ENCODE measurements at regions not wholly inside any gene's neighbourhood (a gene's known extent, or its start where the extent isn't known, plus 50 kb on each side); places are given as distances from the start of the nearest gene placed in this dataset.
"Not testable (repeated sequence)": the region's sequence is repeated elsewhere in the genome, so short reads cannot be mapped to it uniquely, and the experiment has no call there.

DNA sequence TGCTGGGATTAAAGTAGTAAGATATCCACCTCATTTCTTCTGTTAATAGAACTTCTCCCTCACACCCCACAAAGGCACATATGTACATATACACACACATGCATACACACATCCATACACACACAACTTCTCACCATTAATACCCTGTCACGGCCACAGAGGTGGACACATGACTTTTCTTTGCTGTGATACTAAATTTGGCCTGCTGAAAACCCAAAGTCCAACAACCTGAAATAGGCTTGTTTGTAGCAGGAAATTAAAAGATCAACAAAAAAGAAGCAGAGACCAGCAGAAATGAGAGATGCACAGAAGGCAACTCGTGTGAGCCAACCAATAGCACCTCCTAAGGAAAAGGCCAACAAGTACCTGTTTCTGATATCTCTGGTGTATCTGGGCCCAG lies 128.7 kb upstream of the PCGF5 start:
- DNase-seq: no peak

DNA sequence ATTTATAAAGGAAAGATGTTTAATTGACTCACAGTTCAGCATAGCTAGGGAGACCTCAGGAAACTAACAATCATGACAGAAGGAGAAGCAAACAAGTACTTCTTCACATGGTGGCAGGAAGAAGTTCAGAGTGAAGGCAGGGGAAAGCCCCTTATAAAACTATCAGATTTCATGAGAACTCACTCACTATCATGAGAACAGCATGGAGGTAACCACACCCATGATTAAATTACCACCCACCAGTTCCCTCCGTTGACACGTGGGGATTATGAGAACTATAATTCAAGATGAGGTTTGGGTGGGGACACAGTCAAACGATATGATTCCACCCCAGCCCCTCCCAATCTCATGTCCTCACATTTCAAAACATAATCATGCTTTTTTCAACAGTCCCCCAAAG lies 124.2 kb upstream of the PCGF5 start:
- DNase-seq: no peak

DNA sequence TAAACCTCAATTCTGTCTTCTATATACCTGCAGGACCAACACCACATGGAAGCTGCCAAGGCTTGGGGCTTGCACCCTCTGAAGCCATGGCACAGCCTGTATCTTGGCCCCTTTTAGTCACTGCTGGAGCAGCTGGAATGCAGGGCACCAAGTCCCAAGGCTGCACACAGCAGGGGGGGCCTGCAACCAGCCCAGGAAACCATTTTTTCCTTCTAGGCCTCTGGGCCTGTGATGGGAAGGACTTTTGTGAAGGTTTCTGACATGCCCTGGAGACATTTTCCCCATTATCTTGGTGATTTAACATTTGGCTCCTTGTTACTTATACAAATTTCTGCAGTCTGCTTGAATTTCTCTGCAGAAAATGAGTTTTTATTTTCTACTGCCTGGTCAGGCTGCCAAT lies 123.2 kb upstream of the PCGF5 start:
- DNase-seq: no peak

DNA sequence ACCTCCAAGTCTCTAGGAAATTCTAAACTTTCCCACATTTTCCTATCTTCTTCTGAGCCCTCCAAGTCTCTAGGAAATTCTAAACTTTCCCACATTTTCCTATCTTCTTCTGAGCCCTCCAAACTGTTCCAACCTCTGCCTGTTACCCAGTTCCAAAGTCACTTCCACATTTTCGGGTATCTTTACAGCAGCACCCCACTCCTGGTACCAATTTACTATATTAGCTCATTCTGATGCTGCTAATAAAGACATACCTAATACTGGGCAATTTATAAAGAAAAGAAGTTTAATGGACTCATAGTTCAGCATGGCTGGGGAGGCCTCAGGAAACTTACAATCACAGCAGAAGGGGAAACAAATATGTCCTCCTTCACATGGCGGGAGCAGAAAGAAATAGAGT lies 122.4 kb upstream of the PCGF5 start:
- DNase-seq: not testable (repeated sequence)

DNA sequence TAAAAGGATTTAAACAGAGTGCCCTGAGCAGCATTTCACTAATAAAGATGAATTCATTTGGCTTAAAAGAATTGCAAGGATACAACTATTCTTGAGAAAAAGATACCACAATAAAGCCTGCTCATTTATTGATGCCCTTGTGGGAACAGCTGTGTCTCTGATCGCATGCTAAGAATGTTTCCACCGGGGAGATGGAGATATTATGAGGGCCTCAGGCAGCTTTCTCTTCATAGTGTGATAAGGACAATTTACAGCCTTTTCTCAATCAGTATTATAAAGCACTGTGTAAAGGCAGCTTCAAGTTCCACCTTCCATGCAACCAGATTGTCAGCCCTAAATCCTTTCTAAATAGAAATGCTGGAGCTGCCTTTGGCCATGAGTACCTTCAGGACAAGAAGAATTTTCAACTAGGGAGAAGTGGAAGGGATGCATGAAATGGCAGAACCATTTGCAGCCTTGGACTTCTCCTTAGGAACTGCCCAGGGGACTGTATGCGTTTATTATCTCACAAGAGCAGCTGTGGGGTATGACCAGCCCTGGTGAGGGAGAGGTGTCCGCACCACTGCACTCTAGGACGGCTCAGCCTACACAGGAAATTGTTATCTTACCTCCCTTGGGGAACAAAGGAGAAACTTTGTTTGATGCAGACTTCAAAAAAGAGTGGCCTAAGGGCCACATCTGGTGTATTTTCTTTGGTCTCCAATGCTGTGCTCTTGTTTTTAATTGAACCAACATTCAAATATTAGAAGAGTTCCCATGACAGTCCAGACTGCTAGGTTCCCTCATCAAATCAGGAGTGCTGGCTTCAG lies 116.9 kb upstream of the PCGF5 start:
- DNase-seq: peak; percentile 19

DNA sequence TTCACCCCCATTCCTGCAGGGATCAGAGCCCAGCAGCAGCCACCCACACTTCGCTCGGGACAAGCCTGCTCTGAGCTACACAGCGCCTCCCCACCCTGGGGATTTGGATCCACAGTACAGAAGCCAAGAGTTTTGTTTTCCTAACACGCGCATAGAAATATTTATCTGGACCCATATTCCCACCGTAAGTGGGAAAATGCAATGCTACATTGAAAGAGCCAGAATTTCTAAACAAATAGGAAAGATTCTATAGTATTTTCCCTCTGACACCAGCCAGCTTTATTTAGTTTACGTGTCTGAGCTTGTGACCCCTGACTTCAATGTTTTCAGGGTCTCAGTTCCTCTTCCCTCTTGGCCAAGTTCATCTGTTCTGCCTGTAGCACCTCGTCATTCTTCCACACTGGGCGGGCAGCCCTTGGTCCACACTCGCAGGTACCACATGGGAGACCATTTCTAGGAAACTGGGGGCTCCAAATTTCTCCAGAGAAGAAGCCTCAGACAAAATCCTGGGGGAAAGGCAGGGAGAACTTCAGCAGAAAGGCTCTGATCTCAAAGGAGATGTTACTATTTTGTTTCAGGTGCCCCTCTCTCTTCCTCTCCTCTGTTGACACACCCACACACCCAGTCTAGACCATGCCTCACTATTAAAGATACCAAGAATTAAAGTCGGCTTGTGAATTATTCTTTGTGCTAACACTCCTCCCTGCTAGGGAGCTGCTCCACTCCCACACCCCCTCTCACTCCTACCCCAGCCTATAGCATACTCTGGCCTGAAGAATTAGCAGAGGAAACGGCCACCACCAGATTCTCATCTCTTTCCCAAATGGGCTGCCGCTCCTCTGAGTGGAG lies 116.0 kb upstream of the PCGF5 start:
- DNase-seq: no peak

DNA sequence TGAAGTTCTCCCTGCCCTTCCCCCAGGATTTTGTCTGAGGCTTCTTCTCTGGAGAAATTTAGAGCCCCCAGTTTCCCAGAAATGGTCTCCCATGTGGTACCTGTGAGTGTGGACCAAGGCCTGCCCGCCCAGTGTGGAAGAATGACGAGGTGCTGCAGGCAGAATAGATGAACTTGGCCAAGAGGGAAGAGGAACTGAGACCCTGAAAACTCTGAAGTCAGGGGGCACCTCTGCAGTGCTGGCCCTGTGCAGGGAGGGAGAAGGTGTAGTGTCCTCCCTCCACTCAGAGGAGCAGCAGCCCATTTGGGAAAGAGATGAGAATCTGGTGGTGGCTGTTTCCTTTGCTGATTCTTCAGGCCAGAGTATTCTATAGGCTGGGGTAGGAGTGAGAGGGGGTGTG lies 115.2 kb upstream of the PCGF5 start:
- DNase-seq: no peak

DNA sequence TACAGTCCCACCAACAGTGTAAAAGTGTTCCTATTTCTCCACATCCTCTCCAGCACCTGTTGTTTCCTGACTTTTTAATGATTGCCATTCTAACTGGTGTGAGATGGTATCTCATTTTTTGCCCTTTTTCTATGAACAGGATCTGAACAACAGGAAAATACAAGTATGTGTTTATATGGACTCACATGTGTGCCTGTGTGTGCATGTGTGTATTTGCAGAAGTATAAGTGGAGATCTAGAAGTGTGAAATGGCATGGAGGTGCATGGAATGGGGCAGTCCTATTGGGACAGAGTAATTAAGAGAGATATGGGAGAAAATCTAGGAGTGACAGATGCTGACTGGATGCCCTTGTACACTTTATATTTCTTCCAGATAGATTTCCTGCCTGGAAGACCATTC lies 111.6 kb upstream of the PCGF5 start:
- DNase-seq: no peak

DNA sequence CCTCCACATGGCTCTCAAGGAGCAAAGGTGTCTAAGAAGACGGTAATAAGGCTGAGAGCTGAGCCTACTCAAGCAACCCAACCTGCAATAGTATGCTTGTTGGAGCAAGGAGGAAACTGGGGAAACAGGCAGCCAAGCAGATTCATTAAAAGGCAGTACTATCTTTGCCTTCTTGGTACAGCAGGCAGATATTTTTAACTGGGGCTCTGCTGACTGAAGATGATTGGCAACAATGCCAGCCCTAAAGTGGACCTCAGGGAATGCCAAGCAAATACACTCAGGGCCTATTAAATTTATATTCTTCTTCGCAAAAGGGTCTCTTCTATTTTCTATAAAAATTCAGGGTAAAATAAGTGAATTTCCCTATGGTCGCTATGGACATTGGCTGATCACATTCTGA lies 109.4 kb upstream of the PCGF5 start:
- DNase-seq: no peak

DNA sequence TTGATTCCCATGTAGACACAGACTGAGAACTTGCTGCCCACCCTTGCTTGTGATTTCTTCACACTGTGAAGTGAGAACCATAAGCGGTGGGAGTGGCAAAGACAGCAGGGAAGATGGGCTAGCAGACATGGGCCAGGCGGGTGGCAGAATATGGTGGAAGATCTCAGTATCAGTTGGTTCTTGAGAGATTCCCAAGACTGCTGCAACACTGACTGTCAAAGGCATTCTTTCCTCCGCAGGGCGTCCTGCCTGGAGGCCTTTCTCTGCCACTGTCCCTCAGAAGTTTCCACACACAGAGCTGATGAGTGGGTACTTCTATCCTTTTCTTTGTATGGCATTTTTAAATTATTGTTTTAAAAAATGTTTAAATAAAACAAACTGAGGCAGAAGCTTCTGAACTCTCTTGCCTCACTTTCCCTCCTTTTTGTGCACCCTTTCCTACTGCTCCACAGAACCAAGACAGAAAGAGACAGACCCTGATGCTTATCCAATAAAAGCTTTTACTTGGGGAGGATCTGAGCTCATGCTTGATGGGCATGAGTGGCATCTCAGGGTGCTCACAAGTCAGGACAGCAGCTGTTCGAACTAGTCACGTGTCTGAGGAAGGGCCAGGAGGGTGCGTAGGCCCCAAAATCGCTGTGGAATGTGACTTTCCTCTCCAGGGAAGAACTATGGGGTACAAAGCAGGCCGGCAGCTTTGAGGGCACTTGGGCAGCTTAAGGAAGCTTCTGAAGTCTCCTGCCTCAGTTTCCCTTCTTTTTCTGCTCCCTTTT lies 104.7 kb upstream of the PCGF5 start:
- no peak for DNase-seq

DNA sequence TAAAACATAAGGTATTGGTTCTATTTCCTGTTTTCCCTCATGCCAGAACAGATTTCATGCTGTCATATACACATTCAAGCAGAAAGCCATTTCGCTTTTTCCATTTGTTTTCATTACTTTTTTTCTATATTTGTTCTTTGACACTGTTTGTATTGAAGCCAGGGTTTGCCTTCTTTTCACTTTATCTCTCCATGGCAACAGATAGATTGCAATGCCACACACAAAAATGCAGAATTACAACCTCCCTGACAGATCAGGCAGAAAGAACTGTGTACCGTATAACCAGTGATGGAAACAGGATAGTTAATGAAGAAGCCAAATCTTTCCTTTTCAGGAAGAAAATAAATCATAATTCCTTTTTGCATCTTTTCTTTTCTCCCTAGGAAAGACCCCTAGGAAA lies 103.0 kb upstream of the PCGF5 start:
- DNase-seq: peak; percentile 9

DNA sequence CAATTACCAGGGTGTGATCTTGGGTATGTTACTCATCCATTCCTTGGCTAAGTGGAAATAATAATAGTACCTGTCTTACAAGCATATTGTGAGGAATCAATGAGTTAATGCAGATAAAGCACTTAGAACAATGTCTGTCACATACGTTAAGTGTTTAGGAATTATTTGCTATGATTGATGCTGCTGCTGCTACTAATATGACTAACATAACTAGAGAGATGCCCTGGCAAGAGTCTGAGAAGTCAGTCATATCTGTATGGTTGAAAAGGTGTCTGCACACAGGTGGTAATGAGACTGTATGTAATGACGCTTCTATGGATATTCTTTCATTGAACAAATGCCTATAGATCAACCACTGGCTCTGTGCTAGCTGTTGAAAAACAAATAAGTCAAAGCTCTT lies 100.1 kb upstream of the PCGF5 start:
- DNase-seq: no peak

DNA sequence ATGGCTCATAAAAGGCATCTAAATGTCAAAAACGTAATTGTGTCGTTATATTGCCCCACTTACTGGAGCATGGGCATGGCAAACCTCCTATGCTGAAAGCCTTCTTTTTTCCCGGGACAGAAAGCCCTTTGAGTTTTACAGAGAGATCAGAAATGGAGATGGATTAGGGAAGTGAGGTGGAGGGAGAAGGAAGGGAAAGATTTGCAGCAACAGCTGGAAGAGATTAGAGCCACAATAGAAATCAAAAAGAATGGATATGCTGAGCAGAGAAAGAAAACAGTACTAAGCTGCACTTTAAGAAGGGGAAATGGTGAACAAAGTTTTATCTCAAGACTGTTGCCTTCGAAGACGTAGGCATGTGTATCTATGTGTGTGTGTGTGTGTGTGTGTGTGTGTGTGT lies 97.2 kb upstream of the PCGF5 start:
- DNase-seq: no peak

DNA sequence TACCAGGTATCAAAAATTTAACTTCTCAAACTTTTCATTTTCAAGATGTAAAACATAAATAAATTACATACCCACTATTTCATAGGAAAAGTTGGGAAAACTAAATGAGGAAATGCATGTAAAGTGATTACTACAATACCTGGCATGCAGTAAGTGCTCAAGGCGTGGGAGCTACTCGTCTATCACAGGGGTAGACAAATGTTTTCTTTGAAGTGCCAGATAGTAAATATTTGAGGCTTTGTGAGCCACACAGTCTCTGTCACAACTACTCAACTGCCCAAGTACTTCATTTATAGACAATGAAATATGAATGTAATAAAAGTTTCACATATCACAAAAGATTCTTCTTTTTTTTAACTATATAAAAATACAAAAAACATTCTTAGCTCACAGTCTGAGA lies 96.4 kb upstream of the PCGF5 start:
- no peak for DNase-seq

DNA sequence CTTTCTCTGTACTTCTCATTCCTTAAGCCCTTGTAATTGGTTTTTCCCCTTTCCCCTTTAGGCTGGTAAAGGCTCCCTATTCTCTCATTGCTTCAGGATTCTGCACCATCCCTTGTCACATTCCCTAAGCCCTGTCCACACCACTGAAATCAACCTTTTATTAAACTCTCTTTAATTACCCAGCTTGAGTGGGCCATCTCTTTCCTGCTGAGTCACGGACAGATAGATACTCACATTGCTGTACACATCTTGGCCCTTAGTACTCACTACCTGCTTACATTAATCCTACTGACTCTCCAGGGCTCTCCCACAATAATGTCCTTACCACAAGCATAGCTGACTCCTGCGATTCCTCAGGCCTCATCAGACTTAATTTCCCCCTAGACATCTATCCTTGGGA lies 94.0 kb upstream of the PCGF5 start:
- no peak for DNase-seq

DNA sequence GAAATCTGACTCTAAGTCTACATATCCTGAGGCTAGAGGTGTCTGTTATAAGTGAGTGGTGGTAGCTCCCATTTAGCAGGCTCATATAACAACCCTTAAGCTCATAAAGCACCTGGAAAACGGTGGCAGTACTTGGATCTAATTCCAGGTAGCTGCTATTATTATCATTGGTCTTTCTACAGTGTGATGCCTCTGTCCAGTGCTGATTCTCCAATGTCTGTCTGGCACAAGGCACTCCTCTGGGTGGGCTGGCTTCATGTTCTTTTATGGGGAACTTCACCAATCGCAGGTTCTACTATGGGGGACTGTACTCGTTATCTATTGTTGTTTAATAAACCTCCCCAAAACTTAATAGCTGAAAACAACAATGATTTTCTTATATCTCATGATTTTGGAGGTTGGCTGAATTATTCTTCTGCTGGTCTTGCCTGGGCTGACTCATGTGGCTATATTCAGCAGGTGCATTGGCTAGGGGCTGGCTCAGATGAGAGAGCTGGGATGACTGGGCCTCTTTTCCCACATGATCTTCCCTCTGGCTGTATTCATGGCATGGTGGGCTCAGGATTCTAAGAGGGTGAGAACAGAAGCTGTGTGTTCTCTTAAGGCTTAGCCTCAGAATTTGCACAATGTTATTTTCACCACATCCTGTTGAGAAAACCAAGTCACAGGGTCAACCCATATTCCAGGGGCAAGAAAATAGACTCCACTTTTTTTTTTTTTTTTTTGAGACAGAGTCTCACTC lies 93.0 kb upstream of the PCGF5 start:
- DNase-seq: no peak

DNA sequence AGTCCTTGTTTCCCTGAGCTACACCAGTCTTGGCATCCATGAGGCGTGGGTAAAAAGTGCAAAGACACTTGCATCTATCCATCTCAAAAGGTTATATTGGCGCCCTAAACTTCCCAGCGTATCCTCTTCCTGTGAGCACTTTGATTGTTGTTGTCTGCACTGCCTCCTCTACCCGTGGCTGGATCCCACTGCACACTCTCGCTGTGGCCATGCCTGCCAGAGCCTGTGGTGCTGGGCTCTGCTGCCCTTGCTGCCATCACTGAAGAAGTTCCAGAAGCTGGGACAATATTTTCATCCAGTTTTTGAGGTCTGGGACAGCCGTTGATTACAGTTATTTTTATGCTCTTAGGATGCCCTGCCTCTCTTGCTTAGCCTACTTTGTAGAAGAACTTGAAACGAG lies 85.3 kb upstream of the PCGF5 start:
- DNase-seq: no peak

DNA sequence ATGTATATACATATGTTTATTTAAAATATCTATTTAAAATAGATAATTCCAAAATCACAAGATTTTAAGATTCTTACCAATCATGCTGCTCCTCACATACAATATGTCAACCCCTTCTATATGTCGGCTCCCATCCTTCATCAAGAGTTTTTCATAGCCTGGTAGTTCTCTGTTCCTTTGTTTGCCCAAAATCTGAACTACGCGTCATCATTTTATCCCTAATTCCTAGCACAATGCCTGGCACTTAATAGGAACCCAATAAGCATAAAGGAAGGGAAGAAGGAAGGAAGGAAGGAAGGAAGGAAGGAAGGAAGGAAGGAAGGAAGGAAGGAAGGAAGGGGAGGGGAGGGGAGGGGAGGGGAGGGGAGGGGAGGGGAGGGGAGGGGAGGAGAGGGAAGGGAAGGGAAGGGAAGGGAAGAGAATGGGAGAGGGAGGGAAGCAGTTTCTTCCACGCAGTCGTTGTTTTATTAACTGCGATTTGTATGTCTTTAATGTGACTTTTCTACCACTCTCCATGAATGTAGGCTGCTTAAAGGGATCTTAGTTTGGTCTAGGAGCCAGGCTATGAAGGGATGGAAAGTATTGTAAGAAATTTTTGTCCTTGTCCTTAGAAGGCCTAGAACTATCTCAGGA lies 83.3 kb upstream of the PCGF5 start:
- DNase-seq: no peak

DNA sequence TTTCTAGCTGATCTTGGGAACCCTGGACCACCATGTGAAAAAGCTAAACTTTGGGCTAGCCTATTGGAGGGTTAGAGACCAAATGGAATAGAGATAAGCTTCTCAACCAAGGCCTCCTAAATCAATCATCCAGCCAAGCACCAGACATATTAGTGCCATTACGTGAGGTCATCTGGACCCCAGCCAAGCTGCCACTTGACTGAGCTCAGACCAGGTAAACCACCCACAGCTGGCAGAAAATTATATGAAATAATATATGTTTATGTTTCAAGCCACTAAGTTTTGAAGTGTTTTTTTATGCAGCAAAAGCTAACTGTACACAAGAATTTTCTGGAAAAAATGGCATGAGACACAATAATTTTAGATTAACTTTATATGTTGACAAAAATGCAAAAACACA lies 82.6 kb upstream of the PCGF5 start:
- DNase-seq: peak; percentile 15

DNA sequence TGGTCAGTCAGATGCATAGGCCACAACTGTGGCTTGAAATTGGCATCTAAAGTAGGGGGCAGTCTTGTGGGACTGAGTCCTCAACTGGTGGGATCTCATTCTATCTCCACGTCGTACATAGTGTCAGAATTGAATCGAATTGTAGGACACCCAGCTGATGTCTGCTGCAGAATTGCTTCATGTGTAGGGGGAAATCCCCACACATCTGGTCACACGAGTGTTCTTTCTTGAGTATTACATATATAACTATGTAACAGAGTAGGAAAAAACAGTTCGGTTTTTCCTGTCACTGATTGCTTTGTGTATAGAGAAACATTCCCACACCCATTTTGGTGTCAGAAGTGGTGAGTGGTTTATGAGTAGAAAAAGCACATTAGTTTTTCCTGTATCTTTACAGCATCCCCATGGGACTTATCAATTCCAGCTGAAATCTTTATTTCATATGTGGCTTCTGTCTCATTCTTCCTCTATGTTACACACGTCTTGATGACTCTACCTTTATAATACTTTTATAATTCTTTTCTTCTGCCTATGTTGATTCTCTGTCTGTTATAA lies 79.4 kb upstream of the PCGF5 start:
- DNase-seq: no peak

DNA sequence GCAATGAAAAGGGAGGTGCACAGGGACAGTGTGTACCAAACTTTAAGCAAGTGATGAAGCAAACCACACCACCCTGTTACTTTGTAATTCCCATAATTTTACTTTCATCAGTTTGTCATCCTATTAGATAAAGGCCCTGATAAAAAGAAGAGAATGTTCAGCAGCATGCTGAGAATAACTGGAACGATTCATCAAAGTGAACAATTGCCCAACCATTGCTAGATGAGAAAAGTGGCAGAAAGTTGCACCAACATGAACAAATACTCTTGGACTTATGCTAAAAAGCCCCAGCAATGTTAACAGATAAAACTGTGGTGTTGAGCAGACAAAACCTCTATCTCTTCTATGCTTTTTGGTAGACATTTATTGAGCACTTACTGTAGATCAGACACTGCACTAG lies 75.5 kb upstream of the PCGF5 start:
- no peak for DNase-seq

DNA sequence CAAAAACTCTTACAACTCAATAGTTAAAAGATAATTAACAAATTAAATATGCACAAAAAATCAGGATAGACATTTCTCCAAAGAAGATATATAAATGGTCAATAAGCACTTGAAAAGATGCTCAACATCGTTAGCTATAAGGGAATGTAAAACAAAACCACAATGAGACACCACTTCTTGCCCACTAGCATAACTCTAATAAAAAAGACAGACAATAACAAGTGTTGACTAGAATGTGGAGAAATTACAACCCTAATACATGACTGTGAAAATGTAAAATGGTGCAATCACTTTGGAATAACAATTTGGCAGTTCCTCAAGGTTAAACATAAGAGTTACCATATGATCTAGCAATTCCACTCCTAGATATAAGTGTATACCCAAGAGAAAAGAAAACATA lies 74.3 kb upstream of the PCGF5 start:
- no peak for DNase-seq
